ENCODE measurements at regions not wholly inside any gene's neighbourhood (a gene's known extent, or its start where the extent isn't known, plus 50 kb on each side); places are given as distances from the start of the nearest gene placed in this dataset.

DNA sequence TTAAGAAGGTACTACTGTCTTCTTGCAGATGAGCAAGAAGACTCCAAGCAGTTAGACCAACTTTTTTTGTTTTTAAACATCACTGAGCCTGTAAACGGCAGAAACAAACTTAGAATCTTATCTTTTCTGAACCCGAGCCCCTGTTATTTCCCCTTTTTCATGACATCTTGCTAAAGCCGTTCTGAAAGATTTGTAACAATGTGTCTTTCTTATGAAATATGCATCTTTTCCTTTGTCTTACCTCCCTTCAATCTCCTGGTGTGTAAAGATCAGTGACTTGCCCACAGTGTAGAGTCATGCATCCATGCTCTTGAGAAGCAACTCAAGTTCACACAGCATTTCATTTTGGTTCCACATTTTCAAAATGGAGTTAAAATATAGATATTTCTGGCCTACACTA lies 288.8 kb upstream of the CELF4 start:
- H3K9me3 ChIP-seq: no peaks in the 10 kb centered on the region
- TF ChIP-seq, protein P1, sequence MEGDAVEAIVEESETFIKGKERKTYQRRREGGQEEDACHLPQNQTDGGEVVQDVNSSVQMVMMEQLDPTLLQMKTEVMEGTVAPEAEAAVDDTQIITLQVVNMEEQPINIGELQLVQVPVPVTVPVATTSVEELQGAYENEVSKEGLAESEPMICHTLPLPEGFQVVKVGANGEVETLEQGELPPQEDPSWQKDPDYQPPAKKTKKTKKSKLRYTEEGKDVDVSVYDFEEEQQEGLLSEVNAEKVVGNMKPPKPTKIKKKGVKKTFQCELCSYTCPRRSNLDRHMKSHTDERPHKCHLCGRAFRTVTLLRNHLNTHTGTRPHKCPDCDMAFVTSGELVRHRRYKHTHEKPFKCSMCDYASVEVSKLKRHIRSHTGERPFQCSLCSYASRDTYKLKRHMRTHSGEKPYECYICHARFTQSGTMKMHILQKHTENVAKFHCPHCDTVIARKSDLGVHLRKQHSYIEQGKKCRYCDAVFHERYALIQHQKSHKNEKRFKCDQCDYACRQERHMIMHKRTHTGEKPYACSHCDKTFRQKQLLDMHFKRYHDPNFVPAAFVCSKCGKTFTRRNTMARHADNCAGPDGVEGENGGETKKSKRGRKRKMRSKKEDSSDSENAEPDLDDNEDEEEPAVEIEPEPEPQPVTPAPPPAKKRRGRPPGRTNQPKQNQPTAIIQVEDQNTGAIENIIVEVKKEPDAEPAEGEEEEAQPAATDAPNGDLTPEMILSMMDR (IDR thresholded peaks at IDR 0.05): no peak
- H3K27ac ChIP-seq: no peak overlapping the region
- H3K4me1 ChIP-seq: no peaks in the 10 kb centered on the region
- intact Hi-C loops (cut with DNase I): no loop called here
- no peak overlapping the region for H3K4me3 ChIP-seq
- DNase-seq (no peak), ATAC-seq (no peak)
- no peaks in the 10 kb centered on the region for H3K36me3 ChIP-seq
- no peaks in the 10 kb centered on the region for H3K27me3 ChIP-seq (ENCODE audit: low read depth)

DNA sequence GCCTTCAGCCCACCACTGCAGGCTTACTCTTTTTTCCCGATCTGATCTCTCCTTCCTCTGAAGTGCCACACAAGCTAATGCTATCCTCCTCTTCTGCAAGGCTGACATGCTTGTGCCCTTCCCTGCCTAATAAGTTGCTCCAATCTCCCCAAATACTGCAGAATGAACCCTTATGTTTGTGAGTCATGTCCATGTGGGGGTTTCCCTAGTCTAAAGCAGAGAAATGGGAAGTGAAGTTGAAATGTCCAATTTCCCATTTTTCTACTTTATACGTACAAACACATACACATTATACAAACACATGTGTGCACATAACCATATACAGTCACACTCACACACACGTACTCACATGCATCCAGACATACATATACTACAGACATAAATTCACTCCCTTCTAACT lies 288.1 kb upstream of the CELF4 start:
- no peaks in the 10 kb centered on the region for H3K4me1 ChIP-seq
- H3K27me3 ChIP-seq (ENCODE audit: low read depth): no peaks in the 10 kb centered on the region
- H3K9me3 ChIP-seq: no peaks in the 10 kb centered on the region
- DNase-seq (no peak), ATAC-seq (no peak)
- no peak overlapping the region for H3K4me3 ChIP-seq
- intact Hi-C loops (cut with DNase I): no loop called here
- no peaks in the 10 kb centered on the region for H3K36me3 ChIP-seq
- H3K27ac ChIP-seq: no peak overlapping the region
- TF ChIP-seq, protein P1 (IDR thresholded peaks at IDR 0.05): no peak

DNA sequence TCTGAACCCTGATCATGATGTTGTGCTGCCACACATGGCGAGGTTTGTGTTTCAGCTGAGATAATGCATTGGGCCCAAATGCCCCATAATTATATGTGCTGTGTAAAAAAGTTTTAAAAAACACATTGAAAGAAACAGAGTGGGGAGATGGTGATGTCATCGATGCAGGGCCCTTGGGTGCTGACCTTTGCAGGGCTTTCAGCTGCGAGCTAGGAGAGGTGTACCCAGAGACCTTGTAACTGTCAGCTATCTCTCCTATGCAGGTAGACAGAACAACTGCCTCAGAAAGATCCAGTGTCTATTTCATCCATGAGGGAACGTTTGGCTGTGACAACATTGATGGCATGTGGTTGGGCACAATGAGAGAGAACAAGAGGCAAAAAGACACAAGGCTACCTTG lies 286.9 kb upstream of the CELF4 start:
- intact Hi-C loops (cut with DNase I): no loop called here

DNA sequence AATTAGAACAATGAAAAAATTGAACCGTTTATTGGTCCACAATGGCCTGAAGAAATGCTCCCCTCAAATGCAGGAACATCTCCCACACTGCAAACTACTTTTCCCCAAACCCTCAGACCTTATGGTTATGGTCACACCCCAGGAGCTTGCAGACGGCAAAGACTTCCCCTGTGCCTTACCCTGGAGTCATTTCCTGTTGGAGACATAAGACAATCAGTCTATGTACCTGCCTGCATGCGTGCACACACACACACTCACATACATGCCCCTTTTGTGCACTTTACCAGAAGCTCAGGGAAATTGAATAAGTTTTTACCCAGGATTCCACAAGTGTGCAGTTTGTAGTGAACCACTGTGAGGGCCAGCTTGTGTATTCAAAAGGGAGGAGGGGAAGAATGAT lies 281.9 kb upstream of the CELF4 start:
- DNase-seq (no peak), ATAC-seq (no peak)
- no peaks in the 10 kb centered on the region for H3K27me3 ChIP-seq (ENCODE audit: low read depth)
- TF ChIP-seq, protein P1 (IDR thresholded peaks at IDR 0.05): no peak
- H3K4me3 ChIP-seq: no peak overlapping the region
- intact Hi-C loops (cut with DNase I): no loop called here
- H3K27ac ChIP-seq: no peak overlapping the region
- H3K4me1 ChIP-seq: no peaks in the 10 kb centered on the region
- H3K36me3 ChIP-seq: no peaks in the 10 kb centered on the region
- no peaks in the 10 kb centered on the region for H3K9me3 ChIP-seq

More for the DNA sequence above, 286.9 kb upstream of the CELF4 start:
- Histone ChIP-seq H3K36me3 (no peaks in the 10 kb centered on the region), H3K27me3 (ENCODE audit: low read depth) (no peaks in the 10 kb centered on the region), H3K27ac (no peak overlapping the region), H3K4me1 (no peaks in the 10 kb centered on the region), H3K9me3 (no peaks in the 10 kb centered on the region), H3K4me3 (no peak overlapping the region)
- TF ChIP-seq, protein P1 (IDR thresholded peaks at IDR 0.05): no peak
- no peak for DNase-seq
- no peak for ATAC-seq

DNA sequence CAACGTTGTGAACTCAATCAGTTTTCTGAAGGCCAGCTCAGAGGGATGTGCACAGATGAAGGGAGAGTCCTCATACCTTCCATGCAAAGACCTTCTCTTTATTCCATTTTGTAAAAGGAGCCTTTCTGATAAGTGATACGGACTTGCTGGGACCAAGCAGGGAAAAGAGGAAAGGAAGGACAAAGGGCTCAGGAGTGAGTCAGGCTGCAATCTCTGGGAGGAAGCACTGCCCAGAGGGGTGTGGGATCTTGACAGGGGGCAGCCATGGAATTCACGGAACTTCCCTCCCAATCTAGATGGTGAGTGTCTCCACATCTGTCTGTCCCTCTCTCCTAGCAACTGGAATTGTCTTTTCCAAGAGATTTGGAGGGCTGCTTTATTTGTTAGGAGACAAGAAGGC lies 281.4 kb upstream of the CELF4 start:
- no peaks in the 10 kb centered on the region for H3K9me3 ChIP-seq
- no peaks in the 10 kb centered on the region for H3K4me1 ChIP-seq
- no peaks in the 10 kb centered on the region for H3K27me3 ChIP-seq (ENCODE audit: low read depth)
- H3K4me3 ChIP-seq: no peak overlapping the region
- intact Hi-C loops (cut with DNase I): no loop called here
- ATAC-seq (no peak), DNase-seq (no peak)
- TF ChIP-seq, protein P1 (IDR thresholded peaks at IDR 0.05): no peak
- H3K36me3 ChIP-seq: no peaks in the 10 kb centered on the region
- no peak overlapping the region for H3K27ac ChIP-seq

DNA sequence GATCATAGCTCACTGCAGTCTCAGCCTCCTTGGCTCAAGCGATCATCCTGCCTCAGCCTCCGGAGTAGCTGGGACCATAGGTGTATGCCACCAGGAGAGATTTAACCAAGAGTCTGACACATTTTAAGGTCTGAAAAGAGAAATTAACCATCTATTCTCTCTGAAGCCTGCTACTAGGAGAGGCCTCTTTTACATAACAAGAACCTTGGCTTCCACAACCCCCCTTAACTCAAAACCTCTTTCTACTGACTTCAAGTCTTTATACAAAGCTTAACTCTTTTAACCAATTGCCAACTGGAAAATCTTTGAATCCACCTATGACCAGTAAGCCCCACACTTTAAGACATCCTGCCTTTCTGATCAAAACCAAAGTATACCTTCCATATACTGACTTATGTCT lies 279.9 kb upstream of the CELF4 start:
- no peaks in the 10 kb centered on the region for H3K9me3 ChIP-seq
- TF ChIP-seq, protein P1 (IDR thresholded peaks at IDR 0.05): no peak
- no peaks in the 10 kb centered on the region for H3K27me3 ChIP-seq (ENCODE audit: low read depth)
- H3K4me3 ChIP-seq: no peak overlapping the region
- no peaks in the 10 kb centered on the region for H3K4me1 ChIP-seq
- intact Hi-C loops (cut with DNase I): no loop called here
- no peak overlapping the region for H3K27ac ChIP-seq
- ATAC-seq (no peak), DNase-seq (no peak)
- H3K36me3 ChIP-seq: no peaks in the 10 kb centered on the region
